Upper lobe of right lung (tissue), 1 donor: ENCODE measurements at regions not wholly inside any gene's neighbourhood (a gene's known extent, or its start where the extent isn't known, plus 50 kb on each side); places are given as distances from the start of the nearest gene placed in this dataset.

ENCODE experiments used
- ATAC-seq: fragments of 200-7000 bp; cut with Tn5 transposase; one replicate; pipeline ENCODE4 v1.9.1; 2020; ENCODE audit warnings: mild to moderate bottlenecking, moderate library complexity
- DNase-seq: peaks from one replicate; pipeline ENCODE4 v3.0.0-alpha.2; 2020
- H3K27ac ChIP-seq: fragments of 200-600 bp; one replicate; pipeline ENCODE4 v1.8.0; 2022
- H3K27me3 ChIP-seq: fragments of 200-600 bp; one replicate; pipeline ENCODE4 v1.8.0; 2022; ENCODE audit warnings: mild to moderate bottlenecking
- H3K36me3 ChIP-seq: fragments of 200-600 bp; one replicate; pipeline ENCODE4 v1.8.0; 2022
- H3K4me1 ChIP-seq: fragments of 200-600 bp; one replicate; pipeline ENCODE4 v1.8.0; 2022
- H3K4me3 ChIP-seq: fragments of 200-600 bp; one replicate; pipeline ENCODE4 v1.8.0; 2022; ENCODE audit warnings: mild to moderate bottlenecking
- H3K9me3 ChIP-seq: fragments of 200-600 bp; one replicate; pipeline ENCODE4 v1.8.0; 2022
- CTCF ChIP-seq: fragments of 200-600 bp; IDR thresholded peaks from one replicate; pipeline ENCODE4 v1.8.0; 2022; ENCODE audit warnings: antibody characterized with exemption
- intact Hi-C: fragments of 100-400 bp; cut with DNase I; formaldehyde crosslinking; loops from one replicate; pipeline ENCODE4 v1.11.0; 2022
- donor health status: DM: no; HTN: yes; CAD: no; lungs with severe emphysema.

DNA sequence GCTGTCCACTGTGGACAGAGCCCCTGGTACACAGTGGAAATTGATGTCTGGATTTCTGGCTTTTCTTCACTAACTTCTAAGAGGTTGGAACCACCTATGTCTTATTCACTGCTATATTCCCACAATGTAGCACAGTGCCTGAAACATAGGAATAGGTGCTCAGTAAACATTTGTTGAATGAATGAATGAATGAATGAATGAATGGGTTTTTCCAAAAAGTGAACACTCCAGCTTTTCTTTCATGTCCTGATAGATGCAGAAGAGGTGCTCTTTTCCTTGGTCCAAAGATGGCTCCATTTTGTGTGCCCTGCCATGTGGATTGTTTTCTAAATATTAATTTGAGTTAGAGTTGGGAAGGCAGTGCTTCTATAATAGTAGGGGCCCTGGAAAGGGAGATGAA, 124.1 kb downstream of the SP3 start:
- no peak overlapping the region for H3K4me3 ChIP-seq
- no peak for TF ChIP-seq CTCF
- ATAC-seq (no peak), DNase-seq (no peak)
- no peaks in the 10 kb centered on the region for H3K36me3 ChIP-seq
- peaks cover 5% of the 10 kb centered on the region for H3K27me3 ChIP-seq
- H3K27ac ChIP-seq = no peak overlapping the region
- H3K4me1 ChIP-seq = no peaks in the 10 kb centered on the region
- no peaks in the 10 kb centered on the region for H3K9me3 ChIP-seq
- intact Hi-C loops = no loop called here

- no peaks in the 10 kb centered on the region for H3K36me3 ChIP-seq
- intact Hi-C loops = no loop called here
- no peaks in the 10 kb centered on the region for H3K9me3 ChIP-seq
- ATAC-seq (no peak), DNase-seq (no peak)
- no peak for TF ChIP-seq CTCF
- H3K27me3 ChIP-seq = peaks cover 5% of the 10 kb centered on the region
- H3K27ac ChIP-seq = no peak overlapping the region
- H3K4me1 ChIP-seq = no peaks in the 10 kb centered on the region
- H3K4me3 ChIP-seq = no peak overlapping the region
Observed at GRCh38 chr2:173843526-173843925, 121.6 kb downstream of the SP3 start.

- Histone ChIP-seq H3K27ac (no peak overlapping the region), H3K9me3 (no peaks in the 10 kb centered on the region), H3K4me3 (no peak overlapping the region), H3K4me1 (no peaks in the 10 kb centered on the region), H3K27me3 (no peaks in the 10 kb centered on the region), H3K36me3 (no peaks in the 10 kb centered on the region)
- ATAC-seq (no peak), DNase-seq (no peak)
- intact Hi-C loops = no loop called here
- TF ChIP-seq CTCF = no peak
Observed at GRCh38 chr2:173851141-173851641, 114.0 kb downstream of the SP3 start.

GRCh38 chr2:173854141-173854540, 111.0 kb downstream of the SP3 start:
- TF ChIP-seq CTCF = no peak
- intact Hi-C loops = no loop called here
- Histone ChIP-seq H3K27ac (no peak overlapping the region), H3K4me1 (no peaks in the 10 kb centered on the region), H3K27me3 (no peaks in the 10 kb centered on the region), H3K9me3 (no peaks in the 10 kb centered on the region), H3K4me3 (no peak overlapping the region), H3K36me3 (no peaks in the 10 kb centered on the region)
- DNase-seq (no peak), ATAC-seq (no peak)

GRCh38 chr2:173854840-173855239, 110.3 kb downstream of the SP3 start:
- Histone ChIP-seq H3K36me3 (no peaks in the 10 kb centered on the region), H3K27me3 (no peaks in the 10 kb centered on the region), H3K27ac (no peak overlapping the region), H3K9me3 (no peaks in the 10 kb centered on the region), H3K4me1 (no peaks in the 10 kb centered on the region), H3K4me3 (no peak overlapping the region)
- intact Hi-C loops = no loop called here
- TF ChIP-seq CTCF = no peak
- ATAC-seq (no peak), DNase-seq (no peak)

- intact Hi-C loops = no loop called here
- H3K27ac ChIP-seq = no peak overlapping the region
- ATAC-seq = no peak
Observed at GRCh38 chr2:173855661-173856060, 109.5 kb downstream of the SP3 start.

More at GRCh38 chr2:173855661-173856060, 109.5 kb downstream of the SP3 start:
- Histone ChIP-seq H3K36me3 (no peaks in the 10 kb centered on the region), H3K4me3 (no peak overlapping the region), H3K4me1 (no peaks in the 10 kb centered on the region), H3K9me3 (no peaks in the 10 kb centered on the region), H3K27me3 (no peaks in the 10 kb centered on the region)
- TF ChIP-seq CTCF = no peak
- no peak for DNase-seq
